K562 (cell line): ENCODE measurements at regions not wholly inside any gene's neighbourhood (a gene's known extent, or its start where the extent isn't known, plus 50 kb on each side); places are given as distances from the start of the nearest gene placed in this dataset.

Experiments used
- ATAC-seq: fragments of 200-7000 bp; cut with Tn5 transposase; 3 replicates; pipeline ENCODE4 v1.9.1; 2020; ENCODE audit warnings: moderate library complexity
- BruUV-seq: library from RNA; stranded (reverse); fragments of 400-500 nt; replicated peaks from 2 replicates; lab custom pipeline; 2021; lab: Mats Ljungman, UMichigan
- CTCF ChIA-PET: fragments of 300-600 bp; formaldehyde crosslinking; extraction: SDS; loops from one replicate; lab custom pipeline; 2021; ENCODE audit warnings: low intra/inter-chr PET ratio; lab: Yijun Ruan, JAX
- POLR2A ChIA-PET: fragments of 300-600, 350-650 bp; sonication (Branson Sonifier 250); formaldehyde crosslinking; extraction: SDS; loops from one replicate; lab custom pipeline; 2021; ENCODE audit warnings: antibody characterized with exemption, inconsistent platforms; lab: Yijun Ruan, JAX
- DNase-seq, 4 experiments: peaks; one replicate each; pipeline versions ENCODE4 v3.0.0 to v3.0.0-alpha.2; 2011 to 2018; ENCODE audit warnings: low spot score in 3 of 4, mixed read lengths in 3 of 4; ENCODE audit errors: extremely low read depth in 1 of 4
- FAIRE-seq: peaks from 2 replicates; lab custom pipeline; 2011; peaks lifted over from hg19 to GRCh38; lab: Jason Lieb, UNC
- H2AFZ ChIP-seq: 2 replicates; pipeline ENCODE4 v1.6.0; 2011; ENCODE audit warnings: low read depth, low read length, control low read depth, inconsistent platforms
- H3K27ac ChIP-seq: fragments of 200-600 bp; 3 replicates; pipeline ENCODE4 v1.8.0; 2011; ENCODE audit warnings: low read depth, mild to moderate bottlenecking, control low read depth, inconsistent platforms, low read length, moderate library complexity, mixed read lengths; ENCODE audit errors: extremely low read depth
- H3K27me3 ChIP-seq, 2 experiments: fragments of 300-600 bp in 1 of 2; 2 replicates in 1 of 2; 3 replicates in 1 of 2; pipeline versions ENCODE4 v1.6.0 to v1.8.0; 2011; ENCODE audit warnings: inconsistent platforms in 2 of 2, low read length in 2 of 2, mild to moderate bottlenecking in 1 of 2, mixed read lengths in 1 of 2, moderate library complexity in 1 of 2; ENCODE audit not compliant: control insufficient read depth in 2 of 2, insufficient read depth in 2 of 2
- H3K36me3 ChIP-seq: fragments of 300-600 bp; 3 replicates; pipeline ENCODE4 v1.8.0; 2011; ENCODE audit warnings: mild to moderate bottlenecking, low read length, inconsistent platforms; ENCODE audit not compliant: control insufficient read depth, insufficient read depth
- H3K4me1 ChIP-seq, 2 experiments: fragments of 200-600 bp in 1 of 2; replicated peaks in 1 of 2; 2 replicates in 1 of 2; 3 replicates in 1 of 2; pipeline versions ENCODE4 v1.5.1 to v1.8.0; 2011; ENCODE audit warnings: inconsistent platforms in 2 of 2, low read length in 2 of 2, mild to moderate bottlenecking in 1 of 2, mixed read lengths in 1 of 2, moderate library complexity in 1 of 2; ENCODE audit not compliant: control insufficient read depth in 2 of 2, insufficient read depth in 2 of 2
- H3K4me2 ChIP-seq: 2 replicates; pipeline ENCODE4 v1.6.1; 2011; ENCODE audit warnings: low read length, control low read depth, inconsistent platforms, mixed read lengths; ENCODE audit not compliant: insufficient read depth
- H3K4me3 ChIP-seq: fragments of 200-600 bp; sonication (generic), shearing (Covaris generic); 2 replicates; pipeline ENCODE4 v1.5.1; 2016; ENCODE audit warnings: control low read depth, inconsistent platforms
- H3K79me2 ChIP-seq: fragments of 200-600 bp; 3 replicates; pipeline ENCODE4 v1.8.0; 2011; ENCODE audit warnings: low read length, inconsistent platforms; ENCODE audit not compliant: control insufficient read depth, insufficient read depth
- H3K9ac ChIP-seq, 2 experiments: 2 replicates each; pipeline versions ENCODE4 v1.6.0 to v1.6.1; 2011; ENCODE audit warnings: low read depth in 2 of 2, low read length in 2 of 2, control low read depth in 1 of 2, inconsistent platforms in 1 of 2, mild to moderate bottlenecking in 1 of 2, mixed read lengths in 1 of 2; ENCODE audit not compliant: insufficient read depth in 1 of 2
- H3K9me1 ChIP-seq: one replicate; pipeline ENCODE4 v1.6.0; 2011; ENCODE audit warnings: inconsistent platforms, mild to moderate bottlenecking, low read length, moderate library complexity; ENCODE audit not compliant: control insufficient read depth, insufficient read depth
- H3K9me3 ChIP-seq: replicated peaks from 2 replicates; pipeline ENCODE4 v1.5.1; 2011; ENCODE audit warnings: low read depth, low read length, inconsistent platforms; ENCODE audit not compliant: control insufficient read depth, insufficient read depth
- H4K20me1 ChIP-seq: replicated peaks from 2 replicates; pipeline ENCODE4 v1.6.1; 2011; ENCODE audit warnings: low read length, inconsistent platforms, mixed read lengths; ENCODE audit not compliant: control insufficient read depth, insufficient read depth
- CXXC5 ChIP-seq: fragments of 250-450 bp; sonication (Bioruptor Pico); IDR thresholded peaks from 2 replicates; pipeline ENCODE4 v1.8.0; 2022; ENCODE audit warnings: inconsistent platforms, mild to moderate bottlenecking, moderate library complexity
- DEAF1 ChIP-seq: fragments of 450-650 bp; formaldehyde crosslinking; IDR thresholded peaks from 2 replicates; pipeline ENCODE4 v1.4.0; 2020; ENCODE audit warnings: mild to moderate bottlenecking, moderate library complexity
- ELF1 ChIP-seq: fragments of 200-800 bp; sonication (Bioruptor generic); IDR thresholded peaks from 2 replicates; pipeline ENCODE4 v1.6.1; 2016; ENCODE audit warnings: missing genetic modification characterization, missing compliant biosample characterization
- EP400 ChIP-seq: fragments of 450-650 bp; IDR thresholded peaks from 2 replicates; pipeline ENCODE4 v1.6.1; 2017; ENCODE audit warnings: antibody characterized with exemption, mild to moderate bottlenecking, moderate library complexity
- PURB ChIP-seq: sonication (generic); formaldehyde crosslinking; IDR thresholded peaks from 2 replicates; pipeline ENCODE4 v1.9.0; 2021; ENCODE audit warnings: low read depth, mild to moderate bottlenecking, missing genetic modification reagents
- RBM34 ChIP-seq: fragments of 200-400 bp; formaldehyde crosslinking; IDR thresholded peaks from 2 replicates; pipeline ENCODE4 v1.6.1; 2018; ENCODE audit warnings: low read length, borderline replicate concordance; ENCODE audit not compliant: insufficient read depth
- ZNF277 ChIP-seq: fragments of 250-450 bp; sonication (Bioruptor Pico); IDR thresholded peaks from 2 replicates; pipeline ENCODE4 v1.8.0; 2022; ENCODE audit warnings: inconsistent platforms, mild to moderate bottlenecking, moderate library complexity, borderline replicate concordance
- WGBS: fragments of 100-300 bp; shearing (Covaris generic); methylation state at CpG from one replicate; pipeline ENCODE4 v1.1.6; 2016; ENCODE audit warnings: low coverage, mixed read lengths; ENCODE audit not compliant: insufficient coverage; ENCODE audit errors: missing lambda C conversion rate; 5-methylcytosine and 5-hydroxymethylcytosine counted together
- in situ Hi-C: fragments of 300-500 bp; cut with MboI; formaldehyde crosslinking; loops from 4 replicates; pipeline ENCODE4 v1.15.0; 2018; ENCODE audit warnings: inconsistent platforms, mixed read lengths
- intact Hi-C: fragments of 100-400 bp; cut with micrococcal nuclease; formaldehyde crosslinking; loops from 2 replicates; pipeline ENCODE4 v1.14.2; 2022

- no peaks in the 10 kb centered on the region for H4K20me1 ChIP-seq
- no peaks in the 10 kb centered on the region; the same call in 1 of the 2 replicates for H3K9me3 ChIP-seq
- FAIRE-seq (no peak), DNase-seq (no peak), ATAC-seq (no peak)
- H3K36me3 ChIP-seq, result no peaks in the 10 kb centered on the region
- in situ Hi-C loops, result no loop called here
- no peak overlapping the region for H3K4me2 ChIP-seq
- no peak overlapping the region for H3K9ac ChIP-seq
- ChIA-PET POLR2A (no interaction called here), CTCF (no interaction called here)
- no peak for TF ChIP-seq EP400
- TF ChIP-seq PURB (CRISPR knock-in tag), result no peak
- no peak for TF ChIP-seq ELF1 (tag)
- no peak for TF ChIP-seq DEAF1 (CRISPR knock-in tag)
- TF ChIP-seq RBM34, result no peak
- no peak for TF ChIP-seq CXXC5
- no peak for TF ChIP-seq ZNF277 (CRISPR knock-in tag)
- H2AFZ ChIP-seq, result no peak overlapping the region
- intact Hi-C loops, result no loop called here
- no peaks in the 10 kb centered on the region for H3K4me1 ChIP-seq
- no peak overlapping the region for H3K27ac ChIP-seq
- no peaks in the 10 kb centered on the region for H3K9me1 ChIP-seq
- BruUV-seq, result no TSS peak
- WGBS, result 2% methylated on average over 2 of the region's 2 CpGs
- H3K27me3 ChIP-seq, result no peaks in the 10 kb centered on the region
- no peaks in the 10 kb centered on the region for H3K79me2 ChIP-seq
- H3K4me3 ChIP-seq, result no peak overlapping the region
These were observed 374.0 kb downstream of the TMA16 start for GRCh38 chr4:163868445-163868844.
